GM19397 (cell line): ENCODE measurements at regions not wholly inside any gene's neighbourhood (a gene's known extent, or its start where the extent isn't known, plus 50 kb on each side); places are given as distances from the start of the nearest gene placed in this dataset.
A peak's percentile ranks its signal among the peaks of the same experiment; 100 is the strongest.

ENCODE experiments used
- ATAC-seq: cut with Tn5 transposase; IDR thresholded peaks from one replicate; pipeline ENCODE4 v1.9.1; 2021; ENCODE audit warnings: mild to moderate bottlenecking, moderate library complexity; ENCODE audit not compliant: unreplicated experiment

DNA sequence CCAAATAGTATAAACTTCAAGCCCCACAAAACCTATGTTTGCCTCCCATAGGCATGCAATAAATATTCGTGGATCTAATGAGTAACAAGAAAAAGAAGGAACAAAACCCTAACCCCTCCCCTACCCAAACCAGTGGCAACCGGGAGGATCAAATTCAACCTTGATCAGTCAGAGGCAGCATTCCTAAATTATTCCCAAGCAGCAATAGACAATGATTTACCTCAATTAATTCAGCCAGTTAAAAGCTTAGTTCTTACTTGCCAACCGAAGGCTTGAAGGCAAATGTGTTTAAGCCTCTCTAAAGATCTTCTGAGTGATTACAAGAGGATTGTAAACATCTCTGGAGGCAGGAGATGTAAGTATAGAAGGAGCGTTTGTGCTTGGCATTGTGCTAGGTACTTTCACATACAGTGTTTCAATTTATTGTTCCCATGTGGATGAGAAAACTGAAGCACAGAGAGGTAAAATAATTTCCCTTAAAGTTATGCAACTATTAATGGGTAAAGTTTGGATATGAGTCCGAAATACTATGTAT is 197.7 kb downstream of the MTX2 start:
- ATAC-seq: no peak

GRCh38 chr2:176467595-176467994 is 198.4 kb downstream of the MTX2 start:
- no peak for ATAC-seq

DNA sequence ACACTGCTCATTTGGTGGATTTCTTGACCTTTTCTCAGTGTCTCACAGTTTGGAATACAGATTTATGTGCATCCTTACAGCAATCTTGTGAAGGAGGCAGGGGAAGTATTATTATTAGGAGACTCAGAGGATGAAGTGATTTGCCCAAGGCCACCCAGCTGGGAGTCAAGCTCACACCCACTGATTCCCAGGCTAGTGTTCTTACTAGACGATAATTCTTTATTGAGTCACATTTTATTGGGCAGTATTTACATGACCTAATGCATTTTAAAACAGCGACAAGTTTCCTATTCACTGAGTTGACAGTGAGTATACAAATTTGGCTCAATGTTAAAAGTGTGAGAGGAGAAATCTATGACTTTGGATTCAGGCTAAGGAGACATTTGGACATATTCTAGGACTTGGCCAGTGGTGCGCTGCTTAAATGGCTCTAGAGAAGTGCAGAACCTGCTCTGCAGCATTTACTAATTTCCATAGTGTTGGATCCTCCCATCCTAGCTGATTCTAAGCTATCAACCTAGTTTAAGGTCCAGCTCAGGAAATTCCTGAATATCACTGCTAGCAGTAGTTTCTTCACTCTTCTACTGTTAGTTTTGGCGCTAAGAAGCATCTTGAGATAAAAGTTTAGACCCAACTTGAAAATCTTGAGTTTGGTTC is 199.3 kb downstream of the MTX2 start:
- ATAC-seq: no peak

GRCh38 chr2:176470713-176471112 is 201.5 kb downstream of the MTX2 start:
- no peak for ATAC-seq

DNA sequence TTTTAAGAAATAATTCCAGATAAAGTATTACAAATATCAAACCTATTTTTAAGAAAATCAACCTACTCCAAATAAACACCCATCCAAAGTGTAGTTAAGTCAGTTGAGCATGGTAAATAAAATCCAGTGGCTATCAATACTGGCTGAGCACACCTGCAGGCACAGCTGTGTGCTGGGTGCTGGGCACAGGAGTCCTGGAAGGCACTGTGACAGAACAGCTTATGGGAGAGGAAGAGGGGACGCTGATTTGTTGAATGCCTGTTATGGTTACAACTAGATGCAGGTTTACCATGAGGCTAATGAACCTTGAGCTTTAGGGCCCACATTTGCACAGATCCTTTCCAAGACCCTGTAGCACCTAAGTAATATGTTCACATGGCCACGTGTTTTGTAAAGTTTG is 202.7 kb downstream of the MTX2 start:
- no peak for ATAC-seq

DNA sequence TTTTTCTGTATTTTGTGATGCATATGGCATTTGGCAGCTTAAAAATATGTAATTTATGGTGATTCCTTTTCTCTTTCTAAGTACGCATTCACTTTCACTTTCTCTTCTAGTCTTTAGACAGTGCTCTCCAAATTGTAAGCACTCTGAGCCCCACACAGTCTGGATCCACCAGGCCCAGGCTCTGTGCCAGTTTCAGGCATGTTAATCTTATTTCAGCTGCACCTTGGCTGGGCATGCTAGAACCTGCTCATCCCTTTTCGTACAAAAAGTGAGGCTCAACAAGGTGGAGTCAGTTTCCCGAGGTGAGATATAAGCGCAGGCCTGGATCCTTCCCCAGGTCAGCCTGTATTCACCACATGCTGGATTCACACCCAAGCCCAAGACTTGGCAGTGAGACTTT is 203.9 kb downstream of the MTX2 start:
- ATAC-seq: no peak

GRCh38 chr2:176473851-176474250 is 204.6 kb downstream of the MTX2 start:
- ATAC-seq: no peak

DNA sequence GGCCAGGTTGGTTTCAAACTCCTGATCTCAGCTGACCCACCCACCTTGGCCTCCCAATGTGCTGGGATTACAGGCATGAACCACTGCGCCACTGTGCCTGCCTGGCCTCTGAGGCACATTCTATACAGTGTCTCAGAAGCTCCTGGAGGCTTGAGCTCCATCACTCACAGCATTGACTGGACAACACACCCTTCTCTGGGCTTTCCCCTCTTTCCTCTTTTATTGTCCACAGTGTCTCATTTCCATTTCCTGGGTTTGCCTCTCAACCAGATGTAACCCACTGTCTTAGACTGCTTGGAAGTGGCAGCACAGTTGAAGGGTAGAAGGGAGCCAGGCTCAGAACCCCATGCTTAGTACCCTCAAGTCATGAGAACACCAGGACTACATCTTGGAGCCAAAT is 208.1 kb downstream of the MTX2 start:
- ATAC-seq: no peak

- ATAC-seq: no peak
Measured at GRCh38 chr2:176479961-176480360, 210.7 kb downstream of the MTX2 start.

DNA sequence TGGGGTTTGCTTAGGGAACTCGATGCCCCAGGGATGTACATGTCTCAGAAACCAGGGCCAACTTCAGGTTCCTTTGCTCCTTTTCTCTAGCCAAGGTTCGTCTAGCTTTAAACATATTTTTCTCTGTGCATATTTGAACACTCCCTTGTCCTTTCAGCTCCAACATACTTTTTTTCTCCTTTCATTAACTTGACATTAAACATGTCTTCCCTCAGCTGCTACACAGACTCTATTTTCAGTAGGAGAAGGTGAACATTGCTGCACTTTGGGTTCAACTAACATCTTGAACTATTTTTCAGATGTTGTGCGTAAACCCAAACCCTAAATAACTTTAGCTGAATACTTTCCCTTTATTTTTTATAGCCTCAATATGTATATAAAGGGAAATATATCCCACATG is 212.9 kb downstream of the MTX2 start:
- no peak for ATAC-seq

GRCh38 chr2:176483476-176483875 is 214.2 kb downstream of the MTX2 start:
- no peak for ATAC-seq

GRCh38 chr2:176483901-176484568 is 214.8 kb downstream of the MTX2 start:
- ATAC-seq: no peak

DNA sequence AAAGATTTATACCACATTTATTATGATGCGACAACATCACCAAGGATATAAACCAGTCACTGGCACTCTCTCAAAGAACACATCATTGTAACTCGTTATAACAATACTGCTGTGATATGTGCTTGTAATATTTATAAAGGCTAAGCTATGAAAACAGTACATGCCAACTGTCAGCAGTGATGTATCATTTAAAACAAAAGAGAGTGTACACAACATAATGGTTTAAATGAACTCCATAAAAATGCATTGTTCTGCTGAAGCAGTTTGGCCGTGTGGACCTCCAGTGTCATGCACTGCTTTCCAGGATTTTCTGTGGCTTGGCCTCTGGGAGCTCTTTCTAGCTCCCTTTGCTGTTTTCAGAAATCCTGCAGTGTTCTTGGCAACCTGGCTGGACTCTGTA is 215.6 kb downstream of the MTX2 start:
- no peak for ATAC-seq

DNA sequence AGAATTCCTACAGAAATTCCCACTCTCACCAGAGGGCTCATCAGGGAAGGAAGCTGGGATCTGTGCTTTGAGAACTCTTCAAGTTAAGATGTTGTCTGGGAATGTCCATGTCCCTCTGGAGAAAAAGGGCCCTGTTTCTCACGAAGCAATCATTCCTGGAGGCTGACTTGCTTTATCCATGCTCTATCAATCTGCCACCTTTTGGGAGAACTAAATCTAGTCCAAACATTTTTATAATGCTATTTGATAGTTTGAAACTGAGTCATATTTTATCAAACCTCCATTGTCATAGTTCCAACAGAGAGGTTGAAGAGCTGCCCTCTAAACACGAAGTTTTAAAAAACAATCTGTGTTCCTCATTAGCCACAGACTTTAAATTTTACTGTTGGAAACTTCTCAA is 219.2 kb downstream of the MTX2 start:
- ATAC-seq: no peak

GRCh38 chr2:176490061-176490861 is 221.0 kb downstream of the MTX2 start:
- ATAC-seq: no peak

DNA sequence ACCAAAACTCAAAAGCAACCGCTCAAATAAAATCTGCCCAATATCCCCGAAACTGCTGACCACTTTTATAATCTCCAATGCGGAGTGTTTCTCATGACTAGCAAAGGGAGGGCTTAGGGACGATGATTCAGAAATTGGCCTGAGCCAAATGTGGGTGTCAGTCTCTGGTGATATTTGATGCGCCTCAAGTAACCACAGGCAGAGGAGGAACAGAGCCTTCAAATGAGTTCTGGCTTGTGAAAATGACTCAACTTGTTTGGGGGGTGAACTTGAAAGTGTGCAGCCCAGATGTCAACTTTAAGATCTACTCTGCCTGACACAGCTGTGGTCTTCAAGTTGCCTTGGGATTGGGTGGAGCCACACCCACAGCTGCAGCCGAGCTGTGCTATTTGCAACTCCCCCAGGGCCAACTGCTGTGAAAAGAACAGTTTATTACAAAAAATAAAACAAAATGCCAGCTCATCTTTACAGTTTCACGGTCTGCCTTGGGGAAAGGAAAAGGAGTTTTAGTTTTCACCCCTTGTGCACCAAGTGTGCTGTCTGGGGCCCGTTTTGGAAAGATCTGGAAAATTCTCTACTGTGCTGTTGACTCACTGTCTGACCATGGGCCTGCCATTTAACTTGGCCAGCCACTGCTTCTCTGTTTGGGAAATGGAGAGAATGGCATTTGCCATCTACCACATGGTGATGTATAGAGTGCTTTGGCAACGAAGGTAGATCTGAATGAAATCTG is 222.1 kb downstream of the MTX2 start:
- ATAC-seq: peak; percentile 80

DNA sequence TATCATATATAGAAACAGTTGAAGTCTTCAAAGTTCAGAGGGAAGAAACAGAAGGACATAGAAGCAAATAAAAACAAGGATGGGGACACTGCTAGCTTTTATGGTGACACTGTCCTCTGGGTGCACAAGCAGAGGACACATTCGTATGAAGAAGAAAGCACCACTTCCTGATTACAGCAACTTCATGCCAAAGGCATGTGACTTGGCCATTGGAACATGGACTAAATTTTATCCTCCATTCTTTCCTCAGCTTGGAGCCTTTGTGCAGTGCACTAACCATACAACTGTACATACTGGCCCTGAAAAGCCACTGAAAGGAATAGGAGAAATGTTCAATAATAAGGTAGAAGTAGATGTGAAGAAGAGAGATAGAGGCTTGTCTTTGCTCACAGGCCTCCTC is 223.3 kb downstream of the MTX2 start:
- ATAC-seq: no peak

GRCh38 chr2:176493226-176493825 is 224.1 kb downstream of the MTX2 start:
- no peak for ATAC-seq

- no peak for ATAC-seq
Measured at GRCh38 chr2:176493909-176494308, 224.7 kb downstream of the MTX2 start.

GRCh38 chr2:176494949-176495353 is 225.7 kb downstream of the MTX2 start:
- ATAC-seq: no peak

- no peak for ATAC-seq
Measured at GRCh38 chr2:176495826-176496225, 226.6 kb downstream of the MTX2 start.
